A549 (cell line): ENCODE measurements at regions not wholly inside any gene's neighbourhood (a gene's known extent, or its start where the extent isn't known, plus 50 kb on each side); places are given as distances from the start of the nearest gene placed in this dataset.

Experiments
- CBX2 ChIP-seq: fragments of 200-600 bp; sonication (generic); IDR thresholded peaks from 2 replicates; pipeline ENCODE4 v1.6.1; 2016; ENCODE audit warnings: low read depth, mild to moderate bottlenecking, borderline replicate concordance
- CHD2 ChIP-seq: fragments of 150-350 bp; IDR thresholded peaks from 2 replicates; pipeline ENCODE4 v1.6.1; 2014; ENCODE audit warnings: low read length; ENCODE audit not compliant: partially characterized antibody
- CTCF ChIP-seq: fragments of >200 bp; sonication (Bioruptor Twin); formaldehyde crosslinking; IDR thresholded peaks from 3 replicates; pipeline ENCODE4 v1.5.1; 2016

GRCh38 chr6:44630125-44631028 lies 242.9 kb downstream of the CDC5L start:
- TF ChIP-seq CBX2: no peak
- peak; percentile 52 for TF ChIP-seq CTCF
- TF ChIP-seq CHD2: no peak
